Lower lobe of right lung (tissue), 2 donors: ENCODE measurements at regions not wholly inside any gene's neighbourhood (a gene's known extent, or its start where the extent isn't known, plus 50 kb on each side); places are given as distances from the start of the nearest gene placed in this dataset.

Source experiments
- ATAC-seq, 2 donors: fragments of 200-7000 bp; cut with Tn5 transposase; one replicate each; pipeline ENCODE4 v1.9.1; 2020 to 2022; ENCODE audit warnings: mild to moderate bottlenecking in 2 of 2, moderate library complexity in 2 of 2
- DNase-seq: peaks from one replicate; pipeline ENCODE4 v3.0.0-alpha.2; 2020
- H3K27ac ChIP-seq: fragments of 200-600 bp; one replicate; pipeline ENCODE4 v1.8.0; 2022
- H3K27me3 ChIP-seq: fragments of 200-600 bp; one replicate; pipeline ENCODE4 v1.8.0; 2022; ENCODE audit warnings: low read depth
- H3K36me3 ChIP-seq: fragments of 200-600 bp; one replicate; pipeline ENCODE4 v1.8.0; 2022; ENCODE audit warnings: mild to moderate bottlenecking
- H3K4me1 ChIP-seq: fragments of 200-600 bp; one replicate; pipeline ENCODE4 v1.8.0; 2022
- H3K4me3 ChIP-seq: fragments of 200-600 bp; one replicate; pipeline ENCODE4 v1.8.0; 2022; ENCODE audit warnings: mild to moderate bottlenecking
- H3K9me3 ChIP-seq: fragments of 200-600 bp; one replicate; pipeline ENCODE4 v1.8.0; 2022
- CTCF ChIP-seq: fragments of 200-600 bp; IDR thresholded peaks from one replicate; pipeline ENCODE4 v1.8.0; 2022; ENCODE audit warnings: antibody characterized with exemption, mild to moderate bottlenecking
- intact Hi-C: fragments of 100-400 bp; cut with DNase I; formaldehyde crosslinking; loops from one replicate; pipeline ENCODE4 v1.11.0; 2022
- donor health status: DM: no; HTN: yes; CAD: no; lungs with severe emphysema.

- Histone ChIP-seq H3K9me3 (peaks cover 3% of the 10 kb centered on the region), H3K27ac (no peak overlapping the region), H3K27me3 (no peaks in the 10 kb centered on the region), H3K4me1 (no peaks in the 10 kb centered on the region), H3K36me3 (no peaks in the 10 kb centered on the region), H3K4me3 (no peak overlapping the region)
- intact Hi-C loops: no loop called here
- no peak for TF ChIP-seq CTCF
- ATAC-seq: no peak
- DNase-seq: no peak
Observed at GRCh38 chr5:104184264-104184663, 621.7 kb upstream of the NUDT12 start.

- no peaks in the 10 kb centered on the region for H3K27me3 ChIP-seq
- peak; percentile 47 for TF ChIP-seq CTCF
- H3K27ac ChIP-seq: no peak overlapping the region
- intact Hi-C loops: no loop called here
- H3K36me3 ChIP-seq: no peaks in the 10 kb centered on the region
- peaks cover 4% of the 10 kb centered on the region for H3K9me3 ChIP-seq
- no peak overlapping the region for H3K4me3 ChIP-seq
- ATAC-seq (peak; percentile 76 to 83), DNase-seq (no peak)
- H3K4me1 ChIP-seq: no peaks in the 10 kb centered on the region
Observed at GRCh38 chr5:104178829-104179456, 616.4 kb upstream of the NUDT12 start.

- no peak for DNase-seq
- Histone ChIP-seq H3K4me3 (no peak overlapping the region), H3K27ac (no peak overlapping the region), H3K4me1 (no peaks in the 10 kb centered on the region), H3K36me3 (no peaks in the 10 kb centered on the region), H3K9me3 (peaks cover 4% of the 10 kb centered on the region), H3K27me3 (no peaks in the 10 kb centered on the region)
- no peak for TF ChIP-seq CTCF
- intact Hi-C loops: no loop called here
- no peak for ATAC-seq
Observed at GRCh38 chr5:104178066-104178465, 615.5 kb upstream of the NUDT12 start.

- no peak overlapping the region for H3K27ac ChIP-seq
- no peaks in the 10 kb centered on the region for H3K27me3 ChIP-seq
- DNase-seq: no peak
- intact Hi-C loops: no loop called here
- no peak overlapping the region for H3K4me3 ChIP-seq
- no peak for TF ChIP-seq CTCF
- no peaks in the 10 kb centered on the region for H3K4me1 ChIP-seq
- H3K9me3 ChIP-seq: peaks cover 4% of the 10 kb centered on the region
- no peaks in the 10 kb centered on the region for H3K36me3 ChIP-seq
- ATAC-seq: no peak
Observed at GRCh38 chr5:104177651-104178050, 615.1 kb upstream of the NUDT12 start.

- H3K27ac ChIP-seq: no peak overlapping the region
- H3K4me1 ChIP-seq: no peaks in the 10 kb centered on the region
- TF ChIP-seq CTCF: no peak
- H3K36me3 ChIP-seq: no peaks in the 10 kb centered on the region
- no peak for DNase-seq
- H3K9me3 ChIP-seq: no peaks in the 10 kb centered on the region
- no peak for ATAC-seq
- no peaks in the 10 kb centered on the region for H3K27me3 ChIP-seq
- H3K4me3 ChIP-seq: no peak overlapping the region
- intact Hi-C loops: no loop called here
Observed at GRCh38 chr5:104172976-104173375, 610.4 kb upstream of the NUDT12 start.
